ENCODE measurements at regions not wholly inside any gene's neighbourhood (a gene's known extent, or its start where the extent isn't known, plus 50 kb on each side); places are given as distances from the start of the nearest gene placed in this dataset.

GRCh38 chr13:50474088-50474662 lies 369.3 kb downstream of the DLEU7 start:
- TF ChIP-seq GATA2 (IDR thresholded peaks at IDR 0.05; ENCODE audit: low read depth, low read length) (no peak), GATA3 (IDR thresholded peaks at IDR 0.05; ENCODE audit: low read depth, low read length) (no peak)

Data from SH-SY5Y (cell line).